SK-N-SH (cell line): ENCODE measurements at regions not wholly inside any gene's neighbourhood (a gene's known extent, or its start where the extent isn't known, plus 50 kb on each side); places are given as distances from the start of the nearest gene placed in this dataset.

Experiments used
- CTCF ChIA-PET: fragments of 300-600, 350-600 bp; formaldehyde crosslinking; extraction: SDS; loops from one replicate; lab custom pipeline; 2021; lab: Yijun Ruan, JAX
- POLR2A ChIA-PET: fragments of 350-600 bp; sonication (Branson Sonifier 250); formaldehyde crosslinking; extraction: SDS; loops from one replicate; lab custom pipeline; 2020; ENCODE audit warnings: antibody characterized with exemption, inconsistent platforms; lab: Yijun Ruan, JAX
- DNase-seq: peaks from one replicate; pipeline ENCODE4 v3.0.0; 2012
- H2AFZ ChIP-seq: fragments of 200-600 bp; sonication (generic); 2 replicates; pipeline ENCODE4 v1.8.1; 2016; ENCODE audit warnings: antibody characterized with exemption, mild to moderate bottlenecking, low read depth
- H3F3A ChIP-seq: fragments of 200-600 bp; sonication (generic); replicated peaks from 2 replicates; pipeline ENCODE3; 2016; ENCODE audit warnings: antibody characterized with exemption, mild to moderate bottlenecking; ENCODE audit not compliant: insufficient read depth
- H3K27ac ChIP-seq, 2 experiments: fragments of 200-500 bp in 1 of 2; fragments of 200-600 bp in 1 of 2; sonication (Bioruptor generic) in 1 of 2; sonication (generic), shearing (Covaris generic) in 1 of 2; 2 replicates each; pipeline versions ENCODE4 v1.5.1 to v1.6.1; 2014 to 2016; ENCODE audit warnings: low read depth in 2 of 2, inconsistent platforms in 1 of 2, low read length in 1 of 2, mild to moderate bottlenecking in 1 of 2, mixed read lengths in 1 of 2
- H3K27me3 ChIP-seq: fragments of 200-600 bp; sonication (generic), shearing (Covaris generic); 2 replicates; pipeline ENCODE4 v1.6.1; 2016; ENCODE audit warnings: mixed run types; ENCODE audit not compliant: insufficient read depth
- H3K36me3 ChIP-seq, 2 experiments: fragments of 200-500 bp in 1 of 2; fragments of 200-600 bp in 1 of 2; sonication (Bioruptor generic) in 1 of 2; sonication (generic) in 1 of 2; replicated peaks in 1 of 2; 2 replicates each; pipeline versions ENCODE3 to v1.5.1; 2014 to 2016; ENCODE audit warnings: low read length in 1 of 2, mild to moderate bottlenecking in 1 of 2; ENCODE audit not compliant: insufficient read depth in 2 of 2, control insufficient read depth in 1 of 2
- H3K4me1 ChIP-seq, 2 experiments: fragments of 200-500 bp in 1 of 2; fragments of 200-600 bp in 1 of 2; sonication (Bioruptor generic) in 1 of 2; sonication (generic), shearing (Covaris generic) in 1 of 2; 2 replicates each; pipeline versions ENCODE4 v1.5.1 to v1.6.1; 2014 to 2016; ENCODE audit warnings: low read depth in 1 of 2, low read length in 1 of 2, mixed run types in 1 of 2; ENCODE audit not compliant: insufficient read depth in 2 of 2, control insufficient read depth in 1 of 2
- H3K4me2 ChIP-seq: fragments of 200-600 bp; sonication (generic), shearing (Covaris generic); 2 replicates; pipeline ENCODE4 v1.6.1; 2017; ENCODE audit warnings: mixed run types
- H3K4me3 ChIP-seq, 2 experiments: fragments of 200-500 bp in 1 of 2; fragments of 200-600 bp in 1 of 2; sonication (Bioruptor generic) in 1 of 2; sonication (generic), shearing (Covaris generic) in 1 of 2; 2 replicates each; pipeline versions ENCODE4 v1.5.1 to v1.8.1; 2014 to 2016; ENCODE audit warnings: low read depth in 2 of 2, inconsistent platforms in 1 of 2, low read length in 1 of 2, mild to moderate bottlenecking in 1 of 2, mixed read lengths in 1 of 2, moderate library complexity in 1 of 2
- H3K79me2 ChIP-seq: fragments of 200-600 bp; sonication (generic); 2 replicates; pipeline ENCODE4 v1.8.1; 2017; ENCODE audit warnings: mild to moderate bottlenecking; ENCODE audit not compliant: insufficient read depth
- H3K9ac ChIP-seq: fragments of 200-600 bp; sonication (generic); 2 replicates; pipeline ENCODE4 v1.6.1; 2017; ENCODE audit warnings: mixed run types
- H3K9me2 ChIP-seq: fragments of 200-600 bp; sonication (generic); 2 replicates; pipeline ENCODE4 v1.6.1; 2017; ENCODE audit warnings: mixed run types
- H3K9me3 ChIP-seq: fragments of 200-600 bp; sonication (generic); 2 replicates; pipeline ENCODE4 v1.6.1; 2017; ENCODE audit warnings: mixed run types, mild to moderate bottlenecking, moderate library complexity
- H4K20me1 ChIP-seq: fragments of 200-600 bp; sonication (generic); 2 replicates; pipeline ENCODE4 v1.6.1; 2017; ENCODE audit warnings: mild to moderate bottlenecking, mixed run types; ENCODE audit not compliant: insufficient read depth
- EZH2phosphoT487 ChIP-seq: fragments of 200-600 bp; sonication (generic); IDR thresholded peaks from 2 replicates; pipeline ENCODE4 v1.6.1; 2017; ENCODE audit warnings: low read depth, mixed run types, mild to moderate bottlenecking, antibody characterized with exemption, moderate library complexity, borderline replicate concordance
- IRF3 ChIP-seq: fragments of 150-350 bp; IDR thresholded peaks from 2 replicates; pipeline ENCODE4 v1.6.1; 2016; ENCODE audit warnings: mild to moderate bottlenecking, low read depth, low read length
- MEF2A ChIP-seq: IDR thresholded peaks from 2 replicates; pipeline ENCODE4 v1.4.0; 2012; ENCODE audit warnings: low read depth, borderline replicate concordance
- NRF1 ChIP-seq: IDR thresholded peaks from 2 replicates; pipeline ENCODE4 v1.6.1; 2012; ENCODE audit warnings: low read depth, mild to moderate bottlenecking, low read length
- REST ChIP-seq: IDR thresholded peaks from 2 replicates; pipeline ENCODE4 v1.6.1; 2012; ENCODE audit warnings: mild to moderate bottlenecking, low read depth, low read length, moderate library complexity
- TAF1 ChIP-seq: IDR thresholded peaks from 2 replicates; pipeline ENCODE4 v1.6.1; 2012; ENCODE audit warnings: low read depth, mild to moderate bottlenecking, low read length, moderate library complexity, borderline replicate concordance
- TEAD4 ChIP-seq: IDR thresholded peaks from 2 replicates; pipeline ENCODE4 v1.4.0; 2012; ENCODE audit warnings: mild to moderate bottlenecking, borderline replicate concordance; ENCODE audit not compliant: insufficient read depth
- USF2 ChIP-seq: fragments of 150-350 bp; IDR thresholded peaks from 2 replicates; pipeline ENCODE4 v1.6.1; 2017; ENCODE audit warnings: antibody characterized with exemption, low read length, low read depth, borderline replicate concordance
- YY1 ChIP-seq: IDR thresholded peaks from 2 replicates; pipeline ENCODE4 v1.4.0; 2012; ENCODE audit warnings: low read depth, mild to moderate bottlenecking
- ZBTB33 ChIP-seq: IDR thresholded peaks from 2 replicates; pipeline ENCODE4 v1.4.0; 2012; ENCODE audit warnings: low read depth, borderline replicate concordance
- WGBS: methylation state at CpG from one replicate; pipeline ENCODE4 v1.1.6; 2017; ENCODE audit warnings: low lambda C conversion rate; 5-methylcytosine and 5-hydroxymethylcytosine counted together

GRCh38 chr13:26920614-26921355 lies 160.2 kb upstream of the GPR12 start (continued):
- TF ChIP-seq ZBTB33 (no peak), TAF1 (no peak), EZH2phosphoT487 (no peak), MEF2A (no peak)
- TF ChIP-seq, all 33 proteins: peak for 0

- WGBS = 17% methylated on average over 1 of the region's 2 CpGs
These were observed 159.1 kb upstream of the GPR12 start for GRCh38 chr13:26919732-26920131.

More at GRCh38 chr13:26919732-26920131, 159.1 kb upstream of the GPR12 start:
- no peaks in the 10 kb centered on the region for H4K20me1 ChIP-seq
- TF ChIP-seq TEAD4 = no peak
- no peak for TF ChIP-seq NRF1
- TF ChIP-seq USF2 = no peak
- no peak for TF ChIP-seq IRF3
- no peak for TF ChIP-seq MEF2A
- no peak for TF ChIP-seq YY1
- TF ChIP-seq REST = no peak
- 0 out of 2 replicates have a peak, but pooled peaks cover 3% of the 10 kb centered on the region for H3K27me3 ChIP-seq
- H3K4me3 ChIP-seq = no peak overlapping the region
- ChIA-PET POLR2A (no interaction called here), CTCF (interaction anchor here (0.8 to 3.8 kb wide), 4 partner anchors 10 to 221 kb away, joined by 3 to 32 read pairs (median 6); no protein-coding TSS in a partner anchor)
- no peaks in the 10 kb centered on the region for H3K79me2 ChIP-seq
- no peaks in the 10 kb centered on the region for H3K9me2 ChIP-seq
- no peaks in the 10 kb centered on the region; a peak in 1 of 4 replicates for H3K4me1 ChIP-seq
- no peak overlapping the region for H2AFZ ChIP-seq
- no peaks in the 10 kb centered on the region for H3F3A ChIP-seq
- no peaks in the 10 kb centered on the region for H3K36me3 ChIP-seq
- H3K4me2 ChIP-seq = no peak overlapping the region
- DNase-seq = no peak
- H3K27ac ChIP-seq = no peak overlapping the region
- no peak overlapping the region for H3K9ac ChIP-seq
- no peaks in the 10 kb centered on the region for H3K9me3 ChIP-seq
